ENCODE measurements at regions not wholly inside any gene's neighbourhood (a gene's known extent, or its start where the extent isn't known, plus 50 kb on each side); places are given as distances from the start of the nearest gene placed in this dataset.

- Histone ChIP-seq H3K9me3 (replicated peaks; ENCODE audit: insufficient read depth, low read length) (no peaks in the 10 kb centered on the region), H4K20me1 (ENCODE audit: insufficient read depth, low read length) (no peaks in the 10 kb centered on the region)
- DNase-seq: no peak
These were observed 166.6 kb upstream of the HNMT start for GRCh38 chr2:137797641-137798040.

GRCh38 chr2:137799600-137799999, 164.7 kb upstream of the HNMT start:
- H3K4me1 ChIP-seq (ENCODE audit: low read length): no peaks in the 10 kb centered on the region
- no peaks in the 10 kb centered on the region for H3K27me3 ChIP-seq (replicated peaks; ENCODE audit: insufficient read depth, low read length)
- no peak overlapping the region for H3K9ac ChIP-seq (ENCODE audit: low read length)
- no peak overlapping the region for H3K4me2 ChIP-seq (ENCODE audit: low read depth, low read length)
- H2AFZ ChIP-seq (ENCODE audit: low read length): no peak overlapping the region
- H3K4me3 ChIP-seq (ENCODE audit: low read length): no peak overlapping the region
- H4K20me1 ChIP-seq (ENCODE audit: insufficient read depth, low read length): no peaks in the 10 kb centered on the region
- no peak for DNase-seq
- H3K9me2 ChIP-seq (replicated peaks; ENCODE audit: insufficient read depth, low read length): no peaks in the 10 kb centered on the region
- no peaks in the 10 kb centered on the region for H3K36me3 ChIP-seq (replicated peaks; ENCODE audit: insufficient read depth, low read length)
- TF ChIP-seq EZH2 (optimal IDR thresholded peaks at IDR 0.05; ENCODE audit: low read depth, low read length): no peak
- no peak for TF ChIP-seq EZH2phosphoT487 (IDR thresholded peaks at IDR 0.05; ENCODE audit: low read length)
- TF ChIP-seq CTCF (IDR thresholded peaks at IDR 0.05; ENCODE audit: low read length): no peak
- no peaks in the 10 kb centered on the region for H3K9me3 ChIP-seq (replicated peaks; ENCODE audit: insufficient read depth, low read length)
- no peaks in the 10 kb centered on the region for H3F3A ChIP-seq (ENCODE audit: insufficient read depth, low read length)
- H3K79me2 ChIP-seq (ENCODE audit: low read length): no peaks in the 10 kb centered on the region
- H3K27ac ChIP-seq (ENCODE audit: low read length): no peak overlapping the region

More at GRCh38 chr2:137797641-137798040, 166.6 kb upstream of the HNMT start:
- H3K4me3 ChIP-seq (ENCODE audit: low read length): no peak overlapping the region
- H2AFZ ChIP-seq (ENCODE audit: low read length): no peak overlapping the region
- no peaks in the 10 kb centered on the region for H3K36me3 ChIP-seq (replicated peaks; ENCODE audit: insufficient read depth, low read length)
- H3K4me1 ChIP-seq (ENCODE audit: low read length): no peaks in the 10 kb centered on the region
- no peak overlapping the region for H3K9ac ChIP-seq (ENCODE audit: low read length)
- no peaks in the 10 kb centered on the region for H3K27me3 ChIP-seq (replicated peaks; ENCODE audit: insufficient read depth, low read length)
- no peaks in the 10 kb centered on the region for H3K9me2 ChIP-seq (replicated peaks; ENCODE audit: insufficient read depth, low read length)
- TF ChIP-seq EZH2phosphoT487 (IDR thresholded peaks at IDR 0.05; ENCODE audit: low read length) (no peak), EZH2 (optimal IDR thresholded peaks at IDR 0.05; ENCODE audit: low read depth, low read length) (no peak), CTCF (IDR thresholded peaks at IDR 0.05; ENCODE audit: low read length) (no peak)
- no peaks in the 10 kb centered on the region for H3K79me2 ChIP-seq (ENCODE audit: low read length)
- H3F3A ChIP-seq (ENCODE audit: insufficient read depth, low read length): no peaks in the 10 kb centered on the region
- no peak overlapping the region for H3K4me2 ChIP-seq (ENCODE audit: low read depth, low read length)
- H3K27ac ChIP-seq (ENCODE audit: low read length): no peak overlapping the region

GRCh38 chr2:137800386-137800785, 163.9 kb upstream of the HNMT start:
- no peaks in the 10 kb centered on the region for H3K27me3 ChIP-seq (replicated peaks; ENCODE audit: insufficient read depth, low read length)
- H3K4me2 ChIP-seq (ENCODE audit: low read depth, low read length): no peak overlapping the region
- no peak for TF ChIP-seq EZH2phosphoT487 (IDR thresholded peaks at IDR 0.05; ENCODE audit: low read length)
- TF ChIP-seq EZH2 (optimal IDR thresholded peaks at IDR 0.05; ENCODE audit: low read depth, low read length): no peak
- no peak for TF ChIP-seq CTCF (IDR thresholded peaks at IDR 0.05; ENCODE audit: low read length)

More at GRCh38 chr2:137800386-137800785, 163.9 kb upstream of the HNMT start:
- Histone ChIP-seq H3K9me3 (replicated peaks; ENCODE audit: insufficient read depth, low read length) (no peaks in the 10 kb centered on the region), H4K20me1 (ENCODE audit: insufficient read depth, low read length) (no peaks in the 10 kb centered on the region), H3K36me3 (replicated peaks; ENCODE audit: insufficient read depth, low read length) (no peaks in the 10 kb centered on the region), H3K79me2 (ENCODE audit: low read length) (no peaks in the 10 kb centered on the region), H2AFZ (ENCODE audit: low read length) (no peak overlapping the region), H3F3A (ENCODE audit: insufficient read depth, low read length) (no peaks in the 10 kb centered on the region), H3K9me2 (replicated peaks; ENCODE audit: insufficient read depth, low read length) (no peaks in the 10 kb centered on the region), H3K9ac (ENCODE audit: low read length) (no peak overlapping the region), H3K27ac (ENCODE audit: low read length) (no peak overlapping the region), H3K4me1 (ENCODE audit: low read length) (no peaks in the 10 kb centered on the region), H3K4me3 (ENCODE audit: low read length) (no peak overlapping the region)
- DNase-seq: no peak
